GM18858 (cell line): ENCODE measurements at regions not wholly inside any gene's neighbourhood (a gene's known extent, or its start where the extent isn't known, plus 50 kb on each side); places are given as distances from the start of the nearest gene placed in this dataset.
A peak's percentile ranks its signal among the peaks of the same experiment; 100 is the strongest.
"Not testable (repeated sequence)": the region's sequence is repeated elsewhere in the genome, so short reads cannot be mapped to it uniquely, and the experiment has no call there.

Experiments used
- ATAC-seq: cut with Tn5 transposase; IDR thresholded peaks from one replicate; pipeline ENCODE4 v1.9.1; 2021; ENCODE audit not compliant: unreplicated experiment

GRCh38 chr6:142016666-142017065, 116.1 kb upstream of the GJE1 start:
- not testable (repeated sequence) for ATAC-seq

DNA sequence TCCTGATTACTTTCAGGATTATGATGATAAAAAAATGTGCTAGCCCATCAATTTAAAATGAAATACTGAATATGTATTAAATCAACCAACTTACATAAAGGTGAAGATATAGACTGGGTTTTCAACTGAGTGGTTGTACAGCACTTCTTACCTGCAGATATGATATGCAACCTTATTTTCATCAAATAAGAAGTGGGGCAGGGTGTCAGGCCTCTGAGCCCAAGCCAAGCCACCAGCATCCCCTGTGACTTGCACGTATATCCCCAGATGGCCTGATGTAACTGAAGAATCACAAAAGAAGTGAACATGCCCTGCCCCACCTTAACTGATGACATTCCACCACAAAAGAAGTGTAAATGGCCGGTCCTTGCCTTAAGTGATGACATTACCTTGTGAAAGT, 117.3 kb upstream of the GJE1 start:
- ATAC-seq: not testable (repeated sequence)

GRCh38 chr6:142015011-142015410, 117.7 kb upstream of the GJE1 start:
- ATAC-seq: no peak

DNA sequence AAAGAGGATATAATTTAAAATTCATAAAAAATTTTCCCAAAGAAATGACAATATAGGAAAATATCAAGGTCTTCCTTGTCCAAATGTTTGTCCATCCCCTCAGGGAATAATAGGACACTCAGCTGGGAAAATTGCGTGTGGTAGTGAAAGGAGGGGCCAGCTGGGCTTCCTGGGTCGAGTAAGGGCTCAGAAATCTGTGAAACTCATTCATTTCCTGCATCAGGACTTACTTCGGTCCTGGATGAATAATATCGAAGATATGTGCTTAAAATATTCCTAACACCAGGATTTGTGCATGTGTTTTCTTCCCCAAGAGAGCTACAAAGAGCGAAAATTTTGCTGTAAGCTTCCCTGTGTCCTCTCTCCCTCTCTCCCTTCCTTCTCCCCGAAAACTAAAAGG, 118.2 kb upstream of the GJE1 start:
- ATAC-seq: no peak

DNA sequence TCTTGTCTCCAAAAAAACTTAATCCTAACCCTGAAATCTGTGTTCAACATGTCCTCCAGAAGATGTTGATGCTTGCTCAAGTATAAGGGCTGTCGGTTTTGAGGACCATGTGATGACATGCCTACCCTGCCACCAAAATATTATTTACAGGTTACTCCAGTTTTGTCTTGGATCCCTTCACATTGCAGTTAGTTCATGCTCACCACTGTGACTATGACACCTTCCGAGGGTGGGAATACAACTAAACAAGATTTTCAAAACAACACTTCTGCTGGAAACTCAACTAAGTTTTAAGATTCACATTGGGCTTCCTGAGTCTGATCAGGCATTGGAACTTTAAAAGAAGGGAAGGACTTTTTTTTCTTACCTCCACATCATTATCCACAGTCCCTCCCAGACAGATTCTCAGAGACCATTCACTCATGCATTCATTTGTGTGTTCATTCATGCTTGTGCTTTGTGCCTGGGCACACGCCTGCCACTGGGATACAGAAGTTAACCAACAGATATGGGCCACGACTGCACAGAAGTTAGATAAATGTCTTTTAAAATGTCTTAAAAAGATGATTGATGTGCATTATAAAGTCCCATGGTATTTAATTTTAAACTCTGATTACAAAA, 118.7 kb upstream of the GJE1 start:
- no peak for ATAC-seq

- ATAC-seq: peak; percentile 87
Measured at GRCh38 chr6:142013287-142013686, 119.4 kb upstream of the GJE1 start.

DNA sequence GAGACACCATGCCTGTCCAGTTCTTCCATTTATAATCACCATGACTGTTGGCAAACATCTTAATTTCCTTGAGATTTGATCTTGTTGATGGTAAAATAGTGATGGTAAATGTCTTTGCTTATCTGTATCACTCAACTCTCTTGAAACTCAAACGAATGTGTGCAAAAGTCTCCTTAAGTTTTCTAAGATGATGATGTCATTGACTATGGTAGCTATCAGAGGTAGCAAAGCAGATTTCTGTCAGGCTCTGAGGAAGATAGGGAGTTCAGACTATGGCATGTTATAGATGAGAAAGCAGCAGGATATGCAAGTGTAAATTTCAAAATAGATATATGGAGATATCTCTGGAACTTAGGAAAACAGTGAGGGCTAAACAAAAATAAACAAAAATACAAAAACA, 121.0 kb upstream of the GJE1 start:
- ATAC-seq: no peak

DNA sequence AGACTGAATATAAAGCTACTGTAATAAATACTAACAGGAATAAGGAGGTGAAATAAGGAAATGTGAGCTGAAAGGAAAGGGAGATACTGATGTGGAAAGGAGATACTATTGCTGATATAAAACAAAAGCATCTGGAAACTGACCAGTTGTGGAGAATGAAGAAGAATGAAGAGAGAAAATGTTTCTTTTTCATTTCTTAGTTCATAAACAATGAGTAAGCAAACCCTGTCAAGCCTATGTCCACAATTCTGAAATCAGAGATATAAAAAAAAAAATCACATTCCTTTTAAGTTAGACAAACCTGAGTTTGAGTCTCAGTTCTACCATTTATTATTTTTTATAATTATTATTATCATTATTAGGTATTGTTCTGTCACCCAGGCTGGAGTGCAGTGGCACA, 121.6 kb upstream of the GJE1 start:
- ATAC-seq: no peak

DNA sequence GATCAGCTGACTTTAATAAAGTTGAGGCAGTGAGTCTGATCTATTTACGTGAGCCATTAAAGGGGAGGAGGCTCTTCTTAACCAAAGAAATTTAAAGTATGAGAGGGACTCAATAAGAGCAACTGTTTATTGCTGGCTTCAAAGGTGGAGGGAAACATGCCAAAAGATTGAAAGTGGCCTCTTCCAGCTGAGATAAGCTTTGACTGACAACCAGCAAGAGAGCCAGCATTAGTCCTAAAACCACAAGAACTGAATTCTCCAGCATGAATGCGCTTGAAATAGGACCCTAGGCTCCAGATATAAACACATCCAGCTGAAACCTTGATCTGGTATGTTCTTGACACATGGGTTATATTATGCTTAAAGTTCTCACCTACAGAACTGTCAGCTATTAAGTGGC, 123.1 kb upstream of the GJE1 start:
- no peak for ATAC-seq

GRCh38 chr6:142008781-142009180, 123.9 kb upstream of the GJE1 start:
- no peak for ATAC-seq

DNA sequence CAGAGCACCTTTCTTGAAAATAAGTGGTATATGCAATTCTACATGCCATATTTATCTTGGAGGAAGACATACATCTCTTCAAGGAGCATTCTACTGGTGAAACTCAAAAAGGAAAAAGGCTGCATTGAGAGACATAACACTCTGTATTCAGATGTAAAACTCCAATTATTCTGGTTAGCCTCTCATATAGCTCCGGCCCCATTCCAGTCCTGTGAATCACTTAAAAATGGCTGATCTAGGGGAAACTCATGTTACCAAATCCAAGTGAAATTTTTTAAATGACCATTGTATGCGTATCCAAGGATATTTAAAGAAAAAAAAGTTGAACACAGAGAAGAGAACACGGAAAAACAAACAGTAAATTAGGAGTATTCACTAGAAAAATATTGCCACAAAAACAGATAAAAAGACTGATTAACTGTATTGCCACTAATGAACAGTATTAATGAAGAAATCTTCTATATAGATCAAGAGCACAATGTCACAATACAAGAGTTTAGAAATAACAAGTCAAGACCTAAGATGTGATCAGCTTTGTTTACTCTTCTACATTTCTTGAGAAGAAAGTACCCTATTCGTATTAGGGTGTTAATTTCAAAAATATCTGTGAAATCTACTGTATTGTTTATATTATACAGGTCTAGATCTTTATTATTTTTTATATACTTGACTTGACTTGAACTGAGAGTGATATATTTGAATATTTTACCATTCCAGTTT, 124.5 kb upstream of the GJE1 start:
- no peak for ATAC-seq

- ATAC-seq: no peak
Measured at GRCh38 chr6:142005021-142005420, 127.7 kb upstream of the GJE1 start.

DNA sequence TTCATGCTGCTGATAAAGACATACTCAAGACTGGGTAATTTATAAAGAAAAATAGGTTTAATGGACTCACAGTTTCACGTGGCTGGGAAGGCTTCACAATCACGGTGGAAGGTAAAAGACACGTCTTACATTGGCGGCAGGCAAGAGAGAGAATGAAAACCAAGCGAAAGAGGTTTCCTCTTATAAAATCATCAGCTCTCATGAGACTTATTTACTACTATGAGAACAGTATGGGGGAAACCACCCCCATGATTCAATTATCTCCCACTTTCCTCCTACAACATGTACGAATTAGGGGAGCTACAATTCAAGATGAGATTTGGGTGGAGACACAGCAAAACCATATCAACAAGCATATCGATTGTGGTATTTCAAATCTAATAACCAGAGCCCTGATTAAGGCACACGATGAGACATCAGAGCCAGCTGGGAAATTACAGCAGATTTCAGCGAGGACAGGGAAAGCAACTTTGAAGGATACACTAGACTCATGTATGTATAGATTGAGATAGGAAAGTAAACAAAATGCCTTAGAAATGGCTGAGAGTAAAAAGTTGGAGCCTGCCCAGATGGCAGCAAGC, 129.8 kb upstream of the GJE1 start:
- ATAC-seq: no peak

DNA sequence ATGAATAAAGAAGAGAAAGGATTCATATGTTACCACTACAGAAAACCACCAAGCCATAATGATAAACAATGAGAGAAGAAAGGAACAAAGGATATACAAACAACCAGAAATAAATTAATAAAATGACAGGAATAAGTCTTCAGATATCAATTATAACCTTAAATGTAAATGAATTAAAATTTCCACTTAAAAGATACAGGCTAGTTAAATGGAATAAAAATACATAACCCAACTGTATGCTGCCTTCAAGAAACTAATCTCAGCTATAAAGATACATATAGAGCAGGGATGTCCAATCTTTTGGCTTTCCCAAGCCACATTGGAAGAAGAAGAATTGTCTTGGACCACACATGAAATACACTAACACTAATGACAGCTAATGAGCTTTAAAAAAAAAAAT, 135.9 kb upstream of the GJE1 start:
- ATAC-seq: no peak

DNA sequence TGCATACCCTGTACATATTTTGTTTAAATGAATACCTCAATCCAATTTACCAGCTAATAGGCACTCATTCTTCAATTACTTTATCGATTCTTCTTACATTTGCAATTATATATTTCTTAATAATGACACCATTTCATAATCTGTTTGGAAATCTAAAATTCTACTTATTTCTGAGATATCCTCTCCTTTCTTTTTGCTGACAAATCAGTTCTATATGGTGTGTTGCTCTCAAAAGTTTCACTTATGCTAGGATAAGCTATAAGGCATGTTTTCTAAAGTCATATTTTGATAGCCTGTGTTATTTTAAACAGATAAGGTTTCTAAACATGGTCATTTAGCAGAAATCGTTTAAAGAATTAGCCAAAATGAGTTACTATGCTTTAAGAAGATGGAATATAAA, 140.6 kb upstream of the GJE1 start:
- no peak for ATAC-seq

DNA sequence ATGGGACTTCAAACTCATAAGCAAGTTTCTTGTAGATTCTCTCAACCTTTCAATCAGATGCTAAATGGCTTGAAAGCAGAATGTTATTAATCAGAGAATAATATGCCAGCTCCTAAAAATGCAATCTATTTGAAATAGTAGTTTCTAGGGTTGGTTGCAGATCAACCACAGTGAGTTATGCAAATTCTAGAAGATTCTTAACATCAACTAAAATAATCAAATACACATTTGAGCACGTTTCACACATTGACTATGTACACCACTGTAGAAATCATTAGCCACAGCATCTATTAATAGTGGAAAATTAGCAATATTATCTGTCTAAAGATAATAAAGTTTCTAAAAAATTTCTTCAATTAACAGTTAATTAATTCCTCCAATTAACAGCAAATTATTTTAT, 141.9 kb upstream of the GJE1 start:
- ATAC-seq: no peak

GRCh38 chr6:141989706-141989959, 143.1 kb upstream of the GJE1 start:
- ATAC-seq: no peak

- ATAC-seq: peak; percentile 90
Measured at GRCh38 chr6:141988954-141989705, 143.6 kb upstream of the GJE1 start.

GRCh38 chr6:141988327-141988726, 144.4 kb upstream of the GJE1 start:
- no peak for ATAC-seq

- ATAC-seq: no peak
Measured at GRCh38 chr6:141986457-141986856, 146.3 kb upstream of the GJE1 start.

DNA sequence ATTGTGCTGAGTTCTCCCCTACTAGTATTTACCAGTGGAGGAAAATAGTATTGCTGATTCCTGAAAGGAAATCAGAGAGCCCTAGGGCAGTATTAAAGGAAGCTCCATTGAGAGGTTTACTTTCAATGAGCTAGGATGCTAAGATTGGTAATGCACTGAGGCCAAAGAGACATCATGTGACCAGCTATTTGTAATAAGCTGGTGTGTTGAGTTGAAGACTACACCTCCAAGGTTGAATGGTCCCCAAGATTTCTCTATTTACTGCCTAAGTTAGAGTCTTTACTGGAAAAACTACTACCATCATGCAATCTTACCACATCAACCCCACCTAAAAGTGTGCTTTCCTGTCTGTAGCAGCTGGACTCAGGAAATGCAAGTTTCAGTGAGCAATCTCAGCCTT, 151.5 kb upstream of the GJE1 start:
- ATAC-seq: no peak

GRCh38 chr6:141977782-141978181, 154.9 kb upstream of the GJE1 start:
- ATAC-seq: no peak
